ENCODE measurements at regions not wholly inside any gene's neighbourhood (a gene's known extent, or its start where the extent isn't known, plus 50 kb on each side); places are given as distances from the start of the nearest gene placed in this dataset.

DNA sequence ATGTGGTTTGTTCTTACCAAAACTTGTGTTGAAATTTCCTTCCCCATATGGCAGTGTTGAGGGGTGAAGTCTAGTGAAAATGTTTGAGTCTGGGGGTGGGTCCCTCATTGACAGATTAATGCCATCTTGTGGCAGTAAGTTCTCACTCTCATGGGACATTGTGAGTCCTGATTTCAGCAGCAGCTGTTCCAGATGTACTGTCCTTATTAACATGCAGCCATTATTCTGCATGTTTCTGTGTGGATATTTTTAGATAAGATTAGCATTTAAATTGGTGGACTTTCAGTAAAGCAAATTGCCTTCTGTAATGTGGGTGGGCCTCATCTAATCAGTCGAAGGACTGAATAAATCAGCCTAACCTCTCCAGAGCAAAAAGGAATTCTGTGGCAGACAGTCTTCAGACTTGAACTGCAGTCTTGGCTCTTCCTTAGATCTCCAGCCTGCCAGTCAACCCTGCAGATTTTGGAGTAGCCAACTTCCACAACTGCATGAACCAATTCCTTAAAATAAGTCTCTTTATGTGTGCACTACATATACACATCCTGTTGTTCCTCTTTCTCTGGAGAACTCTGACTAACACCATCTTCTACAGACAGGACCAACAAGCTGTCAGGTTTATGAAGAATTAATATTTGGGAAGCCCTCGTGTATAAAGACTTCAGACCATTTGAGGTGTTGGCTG, 138.7 kb upstream of the ZNF516 start:
- Histone ChIP-seq H3K27me3 (ENCODE audit: insufficient read depth, low read length) (no peaks in the 10 kb centered on the region), H3K36me3 (ENCODE audit: insufficient read depth, low read length) (no peaks in the 10 kb centered on the region), H3K9ac (ENCODE audit: low read length) (no peak overlapping the region), H3K27ac (ENCODE audit: low read depth, low read length, poor library complexity, severe bottlenecking) (no peak overlapping the region), H2AFZ (ENCODE audit: low read length) (no peak overlapping the region), H3F3A (ENCODE audit: insufficient read depth, low read length) (no peaks in the 10 kb centered on the region), H4K20me1 (ENCODE audit: insufficient read depth, low read length) (no peaks in the 10 kb centered on the region), H3K4me1 (ENCODE audit: insufficient read depth, low read length, severe bottlenecking) (no peaks in the 10 kb centered on the region), H3K9me3 (ENCODE audit: low read length) (no peaks in the 10 kb centered on the region), H3K9me2 (ENCODE audit: low read depth, low read length) (no peaks in the 10 kb centered on the region), H3K4me3 (ENCODE audit: low read depth, low read length, poor library complexity, severe bottlenecking) (no peak overlapping the region), H3K4me2 (ENCODE audit: low read length) (no peak overlapping the region), H3K79me2 (ENCODE audit: insufficient read depth, low read length) (no peaks in the 10 kb centered on the region)
- TF ChIP-seq, protein P1, sequence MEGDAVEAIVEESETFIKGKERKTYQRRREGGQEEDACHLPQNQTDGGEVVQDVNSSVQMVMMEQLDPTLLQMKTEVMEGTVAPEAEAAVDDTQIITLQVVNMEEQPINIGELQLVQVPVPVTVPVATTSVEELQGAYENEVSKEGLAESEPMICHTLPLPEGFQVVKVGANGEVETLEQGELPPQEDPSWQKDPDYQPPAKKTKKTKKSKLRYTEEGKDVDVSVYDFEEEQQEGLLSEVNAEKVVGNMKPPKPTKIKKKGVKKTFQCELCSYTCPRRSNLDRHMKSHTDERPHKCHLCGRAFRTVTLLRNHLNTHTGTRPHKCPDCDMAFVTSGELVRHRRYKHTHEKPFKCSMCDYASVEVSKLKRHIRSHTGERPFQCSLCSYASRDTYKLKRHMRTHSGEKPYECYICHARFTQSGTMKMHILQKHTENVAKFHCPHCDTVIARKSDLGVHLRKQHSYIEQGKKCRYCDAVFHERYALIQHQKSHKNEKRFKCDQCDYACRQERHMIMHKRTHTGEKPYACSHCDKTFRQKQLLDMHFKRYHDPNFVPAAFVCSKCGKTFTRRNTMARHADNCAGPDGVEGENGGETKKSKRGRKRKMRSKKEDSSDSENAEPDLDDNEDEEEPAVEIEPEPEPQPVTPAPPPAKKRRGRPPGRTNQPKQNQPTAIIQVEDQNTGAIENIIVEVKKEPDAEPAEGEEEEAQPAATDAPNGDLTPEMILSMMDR (IDR thresholded peaks at IDR 0.05; ENCODE audit: low read length) = no peak
- TF ChIP-seq EZH2 (IDR thresholded peaks at IDR 0.05; ENCODE audit: borderline replicate concordance, low read length) = no peak

DNA sequence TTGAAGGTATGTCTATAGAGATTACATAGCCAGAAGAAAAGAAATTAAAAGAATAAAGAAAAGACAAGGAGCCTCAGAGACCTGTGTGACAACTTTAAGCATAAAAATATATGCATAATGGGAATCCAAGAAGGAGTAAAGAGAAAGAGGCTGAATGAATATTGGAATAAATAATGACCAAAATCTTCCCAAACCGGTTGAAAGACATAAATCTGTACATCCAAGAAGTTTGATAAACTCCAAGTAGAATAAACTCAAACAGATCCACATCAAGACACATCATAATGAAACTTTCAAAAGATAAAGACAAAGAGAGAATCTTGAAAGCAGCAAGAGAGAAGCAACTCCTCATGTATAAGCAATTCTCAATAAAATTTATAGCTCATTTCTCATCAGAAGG, 132.4 kb upstream of the ZNF516 start:
- H3K79me2 ChIP-seq (ENCODE audit: insufficient read depth, low read length) = no peaks in the 10 kb centered on the region
- H2AFZ ChIP-seq (ENCODE audit: low read length) = no peak overlapping the region
- no peaks in the 10 kb centered on the region for H3K27me3 ChIP-seq (ENCODE audit: insufficient read depth, low read length)
- no peaks in the 10 kb centered on the region for H3K9me2 ChIP-seq (ENCODE audit: low read depth, low read length)
- no peak overlapping the region for H3K9ac ChIP-seq (ENCODE audit: low read length)
- H4K20me1 ChIP-seq (ENCODE audit: insufficient read depth, low read length) = no peaks in the 10 kb centered on the region
- no peaks in the 10 kb centered on the region for H3K9me3 ChIP-seq (ENCODE audit: low read length)
- H3K27ac ChIP-seq (ENCODE audit: low read depth, low read length, poor library complexity, severe bottlenecking) = no peak overlapping the region
- H3K4me3 ChIP-seq (ENCODE audit: low read depth, low read length, poor library complexity, severe bottlenecking) = no peak overlapping the region
- no peaks in the 10 kb centered on the region for H3K4me1 ChIP-seq (ENCODE audit: insufficient read depth, low read length, severe bottlenecking)
- H3F3A ChIP-seq (ENCODE audit: insufficient read depth, low read length) = no peaks in the 10 kb centered on the region
- TF ChIP-seq, protein P1 (IDR thresholded peaks at IDR 0.05; ENCODE audit: low read length) = no peak
- TF ChIP-seq EZH2 (IDR thresholded peaks at IDR 0.05; ENCODE audit: borderline replicate concordance, low read length) = no peak
- H3K36me3 ChIP-seq (ENCODE audit: insufficient read depth, low read length) = no peaks in the 10 kb centered on the region
- no peak overlapping the region for H3K4me2 ChIP-seq (ENCODE audit: low read length)

DNA sequence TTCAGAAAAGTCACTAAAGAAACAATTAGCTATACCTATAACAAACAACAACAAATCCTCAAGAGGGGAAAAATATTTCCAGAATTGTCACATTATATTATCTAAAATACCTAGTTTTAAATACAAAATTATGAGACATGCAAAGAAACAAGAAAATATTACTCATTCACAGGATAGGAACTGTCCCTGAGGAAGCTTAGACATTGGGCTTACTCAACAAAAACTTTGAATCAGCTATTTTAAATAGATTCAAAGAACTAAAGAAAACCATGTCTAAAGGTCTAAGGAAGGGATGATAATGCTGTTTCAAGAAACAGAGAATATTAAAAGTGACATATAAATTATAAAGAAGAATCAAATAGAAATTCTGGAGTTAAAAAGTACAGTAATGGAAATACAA, 131.9 kb upstream of the ZNF516 start:
- Histone ChIP-seq H3K4me3 (ENCODE audit: low read depth, low read length, poor library complexity, severe bottlenecking) (no peak overlapping the region), H3K4me2 (ENCODE audit: low read length) (no peak overlapping the region), H3K9me2 (ENCODE audit: low read depth, low read length) (no peaks in the 10 kb centered on the region), H4K20me1 (ENCODE audit: insufficient read depth, low read length) (no peaks in the 10 kb centered on the region), H3K79me2 (ENCODE audit: insufficient read depth, low read length) (no peaks in the 10 kb centered on the region), H3K9me3 (ENCODE audit: low read length) (no peaks in the 10 kb centered on the region), H2AFZ (ENCODE audit: low read length) (no peak overlapping the region), H3K27ac (ENCODE audit: low read depth, low read length, poor library complexity, severe bottlenecking) (no peak overlapping the region), H3K36me3 (ENCODE audit: insufficient read depth, low read length) (no peaks in the 10 kb centered on the region), H3F3A (ENCODE audit: insufficient read depth, low read length) (no peaks in the 10 kb centered on the region), H3K27me3 (ENCODE audit: insufficient read depth, low read length) (no peaks in the 10 kb centered on the region), H3K4me1 (ENCODE audit: insufficient read depth, low read length, severe bottlenecking) (no peaks in the 10 kb centered on the region), H3K9ac (ENCODE audit: low read length) (no peak overlapping the region)
- no peak for TF ChIP-seq EZH2 (IDR thresholded peaks at IDR 0.05; ENCODE audit: borderline replicate concordance, low read length)
- TF ChIP-seq, protein P1 (IDR thresholded peaks at IDR 0.05; ENCODE audit: low read length) = no peak
